GM12865 (cell line): ENCODE measurements at regions not wholly inside any gene's neighbourhood (a gene's known extent, or its start where the extent isn't known, plus 50 kb on each side); places are given as distances from the start of the nearest gene placed in this dataset.
"Not testable (repeated sequence)": the region's sequence is repeated elsewhere in the genome, so short reads cannot be mapped to it uniquely, and the experiment has no call there.

ENCODE experiments used
- DNase-seq: peaks from one replicate; pipeline ENCODE4 v3.0.0; 2010; ENCODE audit warnings: low read depth
- H3K4me3 ChIP-seq: 2 replicates; pipeline ENCODE4 v1.5.1; 2011; ENCODE audit warnings: mild to moderate bottlenecking, low read depth, low read length, control low read depth
- TF ChIP-seq, protein P1 (sequence below): IDR thresholded peaks from 2 replicates; pipeline ENCODE4 v1.5.1; 2011; ENCODE audit warnings: low read length, control low read depth, low read depth, inconsistent platforms; ENCODE audit not compliant: insufficient read depth; ENCODE audit errors: missing control alignments

DNA sequence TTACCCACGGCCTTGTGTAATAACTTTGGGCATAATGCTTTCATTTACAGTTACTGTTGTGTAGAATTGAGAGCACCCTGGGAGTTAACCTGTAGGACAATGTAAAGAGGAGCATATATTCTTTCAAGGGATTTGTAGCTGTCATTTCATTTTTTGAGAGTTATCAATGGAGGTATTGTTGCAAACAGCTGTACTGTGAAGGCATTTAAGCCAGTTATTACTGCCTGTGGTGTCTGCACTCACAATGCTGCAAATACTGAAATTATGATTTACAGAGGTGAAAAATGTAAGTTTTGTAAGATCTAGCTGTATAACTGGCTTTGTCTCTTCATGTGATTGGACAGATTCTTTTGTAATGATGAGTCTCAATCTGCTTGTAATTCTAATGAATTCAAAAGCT is 131.5 kb upstream of the FAT1 start:
- no peak overlapping the region for H3K4me3 ChIP-seq
- no peak for DNase-seq
- TF ChIP-seq, protein P1, sequence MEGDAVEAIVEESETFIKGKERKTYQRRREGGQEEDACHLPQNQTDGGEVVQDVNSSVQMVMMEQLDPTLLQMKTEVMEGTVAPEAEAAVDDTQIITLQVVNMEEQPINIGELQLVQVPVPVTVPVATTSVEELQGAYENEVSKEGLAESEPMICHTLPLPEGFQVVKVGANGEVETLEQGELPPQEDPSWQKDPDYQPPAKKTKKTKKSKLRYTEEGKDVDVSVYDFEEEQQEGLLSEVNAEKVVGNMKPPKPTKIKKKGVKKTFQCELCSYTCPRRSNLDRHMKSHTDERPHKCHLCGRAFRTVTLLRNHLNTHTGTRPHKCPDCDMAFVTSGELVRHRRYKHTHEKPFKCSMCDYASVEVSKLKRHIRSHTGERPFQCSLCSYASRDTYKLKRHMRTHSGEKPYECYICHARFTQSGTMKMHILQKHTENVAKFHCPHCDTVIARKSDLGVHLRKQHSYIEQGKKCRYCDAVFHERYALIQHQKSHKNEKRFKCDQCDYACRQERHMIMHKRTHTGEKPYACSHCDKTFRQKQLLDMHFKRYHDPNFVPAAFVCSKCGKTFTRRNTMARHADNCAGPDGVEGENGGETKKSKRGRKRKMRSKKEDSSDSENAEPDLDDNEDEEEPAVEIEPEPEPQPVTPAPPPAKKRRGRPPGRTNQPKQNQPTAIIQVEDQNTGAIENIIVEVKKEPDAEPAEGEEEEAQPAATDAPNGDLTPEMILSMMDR, result no peak

- no peak overlapping the region for H3K4me3 ChIP-seq
- TF ChIP-seq, protein P1, result no peak
- no peak for DNase-seq
Observed at GRCh38 chr4:186857793-186858192, 134.1 kb upstream of the FAT1 start.

- no peak overlapping the region for H3K4me3 ChIP-seq
- TF ChIP-seq, protein P1, result no peak
- DNase-seq, result no peak
Observed at GRCh38 chr4:186858355-186858754, 134.7 kb upstream of the FAT1 start.

DNA sequence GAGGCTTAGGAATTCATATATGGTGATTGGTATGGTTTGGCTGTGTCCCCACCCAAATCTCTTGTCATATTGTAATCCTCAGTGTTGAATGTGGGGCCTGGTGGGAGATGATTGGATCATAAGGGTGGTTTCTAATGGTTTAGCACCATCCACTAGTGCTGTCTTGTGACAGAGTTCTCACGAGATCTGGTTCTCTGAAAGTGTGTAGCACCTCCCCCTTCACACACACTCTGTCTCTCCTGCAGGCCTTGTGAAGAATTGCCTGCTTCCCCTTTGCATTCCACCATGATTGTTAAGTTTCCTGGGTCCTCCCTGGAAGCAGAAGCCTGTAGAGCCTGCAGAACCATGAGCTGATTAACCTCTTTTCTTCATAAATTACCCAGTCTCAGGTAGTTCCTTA is 135.8 kb upstream of the FAT1 start:
- no peak overlapping the region for H3K4me3 ChIP-seq
- DNase-seq, result no peak
- TF ChIP-seq, protein P1, result no peak

DNA sequence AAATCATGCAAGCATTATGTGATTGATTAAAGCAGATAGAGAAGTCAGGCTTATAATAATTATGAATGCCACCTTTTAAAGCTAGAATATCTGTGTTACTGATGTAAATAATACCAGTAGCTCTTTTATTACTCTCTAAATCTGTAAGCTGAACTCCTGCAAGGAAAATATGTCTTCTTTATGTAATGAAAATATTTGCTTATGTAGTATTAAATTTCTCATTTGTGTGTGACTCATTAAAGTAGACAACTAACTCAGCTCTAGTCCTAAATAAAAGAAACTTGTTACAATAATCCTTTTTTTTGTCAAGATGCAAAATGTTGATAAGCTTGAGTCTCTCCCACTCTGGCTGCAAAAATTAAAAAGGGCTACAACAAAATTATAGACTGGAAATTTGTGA is 137.7 kb upstream of the FAT1 start:
- H3K4me3 ChIP-seq, result no peak overlapping the region

DNA sequence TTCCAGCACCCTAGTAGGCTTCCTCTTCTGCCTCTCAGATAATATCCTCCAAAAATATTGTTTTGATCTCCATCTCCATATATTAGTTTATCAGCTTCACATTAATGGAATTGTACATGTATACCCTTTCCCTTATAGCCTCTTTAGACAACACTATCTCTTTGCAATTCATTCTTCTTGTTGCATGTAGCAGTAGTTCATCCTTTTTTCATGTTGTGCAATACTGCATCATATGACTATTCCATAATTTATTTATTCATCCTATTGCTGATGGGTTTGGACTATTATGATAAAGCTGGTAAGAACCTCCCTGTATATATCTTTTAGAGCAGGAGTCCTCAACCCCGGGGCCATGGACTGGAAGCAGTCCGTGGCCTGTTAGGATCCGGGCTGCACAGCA is 148.2 kb upstream of the FAT1 start:
- no peak for DNase-seq
- no peak overlapping the region for H3K4me3 ChIP-seq
- TF ChIP-seq, protein P1, result no peak

More for the DNA sequence above, 137.7 kb upstream of the FAT1 start:
- TF ChIP-seq, protein P1, result no peak
- DNase-seq, result no peak

- DNase-seq, H3K4me3 ChIP-seq: not testable (repeated sequence)
Observed at GRCh38 chr4:186873095-186873494, 149.4 kb upstream of the FAT1 start.

GRCh38 chr4:186875476-186875875 is 151.8 kb upstream of the FAT1 start:
- no peak overlapping the region for H3K4me3 ChIP-seq
- TF ChIP-seq, protein P1, result no peak

More at GRCh38 chr4:186875476-186875875, 151.8 kb upstream of the FAT1 start:
- no peak for DNase-seq
